Suprapubic skin (tissue), 3 donors: ENCODE measurements at regions not wholly inside any gene's neighbourhood (a gene's known extent, or its start where the extent isn't known, plus 50 kb on each side); places are given as distances from the start of the nearest gene placed in this dataset.

Experiments
- POLR2AphosphoS5 ChIP-seq, 3 donors: sonication (generic); formaldehyde crosslinking; IDR thresholded peaks; one replicate each; pipeline ENCODE4 v1.6.1; 2017; ENCODE audit warnings: antibody characterized with exemption in 3 of 3
- TF ChIP-seq, protein P1 (sequence below), 2 donors: fragments of 200-600 bp in 1 of 2; fragments of 450-650 bp in 1 of 2; sonication (generic) in 1 of 2; IDR thresholded peaks; one replicate each; pipeline ENCODE4 v1.5.1; 2016 to 2019; ENCODE audit warnings: antibody characterized with exemption in 2 of 2, mild to moderate bottlenecking in 1 of 2, moderate library complexity in 1 of 2

DNA sequence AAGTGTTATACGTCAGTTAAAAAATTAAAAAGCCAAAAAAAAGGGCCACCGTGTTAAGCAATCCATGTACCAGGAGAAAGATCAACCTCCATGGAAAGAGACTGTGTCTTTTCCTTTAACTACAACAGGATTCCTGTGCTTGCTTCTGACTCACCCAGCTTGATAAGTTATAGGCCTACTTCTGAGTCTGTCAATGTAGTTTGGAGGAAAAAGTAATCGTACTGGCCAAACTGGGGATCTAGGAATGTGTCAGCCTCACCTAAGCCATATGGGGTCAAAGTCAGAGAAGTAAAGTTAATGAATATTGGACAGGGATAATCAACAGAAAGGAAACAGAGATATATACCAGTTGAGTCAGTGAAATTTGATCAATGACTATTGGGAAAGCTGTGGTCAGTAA is 470.8 kb upstream of the SLIT2 start:
- TF ChIP-seq POLR2AphosphoS5 (IDR thresholded peaks at IDR 0.05): no peak
- TF ChIP-seq, protein P1, sequence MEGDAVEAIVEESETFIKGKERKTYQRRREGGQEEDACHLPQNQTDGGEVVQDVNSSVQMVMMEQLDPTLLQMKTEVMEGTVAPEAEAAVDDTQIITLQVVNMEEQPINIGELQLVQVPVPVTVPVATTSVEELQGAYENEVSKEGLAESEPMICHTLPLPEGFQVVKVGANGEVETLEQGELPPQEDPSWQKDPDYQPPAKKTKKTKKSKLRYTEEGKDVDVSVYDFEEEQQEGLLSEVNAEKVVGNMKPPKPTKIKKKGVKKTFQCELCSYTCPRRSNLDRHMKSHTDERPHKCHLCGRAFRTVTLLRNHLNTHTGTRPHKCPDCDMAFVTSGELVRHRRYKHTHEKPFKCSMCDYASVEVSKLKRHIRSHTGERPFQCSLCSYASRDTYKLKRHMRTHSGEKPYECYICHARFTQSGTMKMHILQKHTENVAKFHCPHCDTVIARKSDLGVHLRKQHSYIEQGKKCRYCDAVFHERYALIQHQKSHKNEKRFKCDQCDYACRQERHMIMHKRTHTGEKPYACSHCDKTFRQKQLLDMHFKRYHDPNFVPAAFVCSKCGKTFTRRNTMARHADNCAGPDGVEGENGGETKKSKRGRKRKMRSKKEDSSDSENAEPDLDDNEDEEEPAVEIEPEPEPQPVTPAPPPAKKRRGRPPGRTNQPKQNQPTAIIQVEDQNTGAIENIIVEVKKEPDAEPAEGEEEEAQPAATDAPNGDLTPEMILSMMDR (IDR thresholded peaks at IDR 0.05): no peak
